ENCODE measurements at regions not wholly inside any gene's neighbourhood (a gene's known extent, or its start where the extent isn't known, plus 50 kb on each side); places are given as distances from the start of the nearest gene placed in this dataset.

DNA sequence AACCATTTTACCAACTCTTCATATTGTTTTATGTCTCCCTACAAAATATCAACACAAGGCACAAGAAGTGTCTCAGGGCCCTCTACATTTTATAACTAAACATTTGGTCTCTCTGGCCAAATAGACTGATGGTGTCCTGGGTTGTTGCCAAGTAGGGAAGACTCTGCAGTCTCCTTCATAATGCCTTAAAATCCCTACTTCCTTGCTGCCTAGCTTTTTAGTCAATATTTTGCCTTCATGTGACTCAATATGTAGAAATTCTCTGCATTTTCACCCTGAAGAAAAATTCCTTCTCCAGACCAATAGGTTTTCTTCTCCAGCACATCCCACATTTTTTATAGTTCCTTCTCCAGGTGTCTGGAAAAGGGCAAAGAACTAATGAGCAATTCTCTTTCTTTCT is 72.6 kb upstream of the IPO9 start:
- no peaks in the 10 kb centered on the region for H3K27me3 ChIP-seq (ENCODE audit: control insufficient read depth in 2 of 2, insufficient read depth in 2 of 2, low read length in 2 of 2)
- H3K9ac ChIP-seq (ENCODE audit: insufficient read depth, low read length, poor library complexity, severe bottlenecking): no peak overlapping the region
- H3K4me1 ChIP-seq (ENCODE audit: control insufficient read depth in 1 of 2, insufficient read depth in 2 of 2, low read length in 2 of 2): peaks cover 0 to 3% of the 10 kb centered on the region in 2 donors
- H3K36me3 ChIP-seq (replicated peaks in 1 of 2; ENCODE audit: control insufficient read depth in 1 of 2, insufficient read depth in 2 of 2, low read length in 2 of 2): no peaks in the 10 kb centered on the region
- Mint-ChIP-seq H3K27me3 (ENCODE audit: low read depth in 3 of 3) (peaks cover 0 to 3% (median 3%) of the 10 kb centered on the region in 3 donors), H3K36me3 (no peaks in the 10 kb centered on the region), H3K9me3 (no peaks in the 10 kb centered on the region), H3K4me1 (peaks cover 19% of the 10 kb centered on the region), H3K4me3 (no peak overlapping the region), H3K27ac (no peak overlapping the region)
- no peak overlapping the region for H3K27ac ChIP-seq (ENCODE audit: low read depth in 1 of 2, low read length in 2 of 2)
- intact Hi-C loops (cut with micrococcal nuclease): no loop called here
- no peaks in the 10 kb centered on the region for H4K20me1 ChIP-seq (ENCODE audit: insufficient read depth, low read length)
- H3K4me2 ChIP-seq (replicated peaks; ENCODE audit: extremely low read depth, low read length, poor library complexity, severe bottlenecking): no peak overlapping the region
- H3K4me3 ChIP-seq (replicated peaks in 1 of 3; ENCODE audit: low read depth in 2 of 3, low read length in 3 of 3): no peak overlapping the region
- no peaks in the 10 kb centered on the region for H3K79me2 ChIP-seq (ENCODE audit: insufficient read depth, low read length)
- no peak overlapping the region for H2AFZ ChIP-seq (ENCODE audit: insufficient read depth, low read depth, low read length, poor library complexity, severe bottlenecking)
- no peak for DNase-seq
- H3K9me3 ChIP-seq (replicated peaks in 1 of 2; ENCODE audit: control insufficient read depth in 1 of 2, insufficient read depth in 1 of 2, low read length in 2 of 2): no peaks in the 10 kb centered on the region
- no peak for TF ChIP-seq CTCF (IDR thresholded peaks at IDR 0.05)

DNA sequence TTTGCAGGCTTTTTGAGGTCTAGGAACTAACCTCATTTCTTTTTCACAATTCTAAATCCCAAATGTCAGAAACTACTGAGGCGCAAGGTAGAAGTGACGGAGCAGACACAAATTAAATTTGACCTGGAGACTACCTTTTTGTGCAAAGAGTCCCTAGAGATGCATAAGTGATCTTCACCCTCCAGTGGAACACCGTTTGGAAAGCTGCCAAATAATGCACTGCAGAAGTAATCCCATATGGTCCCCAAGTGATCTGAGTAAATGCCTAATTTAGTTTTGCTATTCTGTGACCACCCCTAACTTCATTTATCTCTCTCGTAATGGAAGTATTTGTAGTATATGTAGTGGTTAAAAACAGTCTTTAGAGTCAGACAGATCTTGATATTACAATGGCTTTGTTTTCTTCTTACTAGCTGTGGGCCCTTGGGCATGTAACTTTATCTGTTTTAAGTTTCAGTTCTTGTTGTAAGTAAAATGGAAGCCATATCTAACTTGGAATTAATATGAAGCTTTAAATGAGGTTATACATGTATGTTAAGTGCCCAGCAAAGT is 70.4 kb upstream of the IPO9 start:
- Mint-ChIP-seq H3K36me3 (no peaks in the 10 kb centered on the region), H3K9me3 (no peaks in the 10 kb centered on the region), H3K4me3 (no peak overlapping the region), H3K27me3 (ENCODE audit: low read depth in 3 of 3) (peaks cover 2 to 3% (median 3%) of the 10 kb centered on the region in 3 donors), H3K4me1 (peaks cover 20% of the 10 kb centered on the region), H3K27ac (no peak overlapping the region)
- H3K4me1 ChIP-seq (ENCODE audit: control insufficient read depth in 1 of 2, insufficient read depth in 2 of 2, low read length in 2 of 2): peaks cover 0 to 3% of the 10 kb centered on the region in 2 donors
- H3K27ac ChIP-seq (ENCODE audit: low read depth in 1 of 2, low read length in 2 of 2): no peak overlapping the region
- no peak for TF ChIP-seq CTCF (IDR thresholded peaks at IDR 0.05)
- H3K79me2 ChIP-seq (ENCODE audit: insufficient read depth, low read length): no peaks in the 10 kb centered on the region
- intact Hi-C loops (cut with micrococcal nuclease): no loop called here
- H3K36me3 ChIP-seq (replicated peaks in 1 of 2; ENCODE audit: control insufficient read depth in 1 of 2, insufficient read depth in 2 of 2, low read length in 2 of 2): no peaks in the 10 kb centered on the region
- no peaks in the 10 kb centered on the region for H4K20me1 ChIP-seq (ENCODE audit: insufficient read depth, low read length)
- no peaks in the 10 kb centered on the region for H3K27me3 ChIP-seq (ENCODE audit: control insufficient read depth in 2 of 2, insufficient read depth in 2 of 2, low read length in 2 of 2)
- H3K4me3 ChIP-seq (replicated peaks in 1 of 3; ENCODE audit: low read depth in 2 of 3, low read length in 3 of 3): no peak overlapping the region
- 94% methylated on average over 3 of the region's 4 CpGs for WGBS (ENCODE audit: insufficient coverage)
- no peak overlapping the region for H2AFZ ChIP-seq (ENCODE audit: insufficient read depth, low read depth, low read length, poor library complexity, severe bottlenecking)
- H3K9ac ChIP-seq (ENCODE audit: insufficient read depth, low read length, poor library complexity, severe bottlenecking): no peak overlapping the region
- H3K9me3 ChIP-seq (replicated peaks in 1 of 2; ENCODE audit: control insufficient read depth in 1 of 2, insufficient read depth in 1 of 2, low read length in 2 of 2): no peaks in the 10 kb centered on the region
- no peak overlapping the region for H3K4me2 ChIP-seq (replicated peaks; ENCODE audit: extremely low read depth, low read length, poor library complexity, severe bottlenecking)
- DNase-seq: no peak

Measured in CD14-positive monocyte (primary cell).